HepG2 (cell line): ENCODE measurements at regions not wholly inside any gene's neighbourhood (a gene's known extent, or its start where the extent isn't known, plus 50 kb on each side); places are given as distances from the start of the nearest gene placed in this dataset.

ENCODE experiments used
- ATAC-seq: fragments of 200-7000 bp; cut with Tn5 transposase; 3 replicates; pipeline ENCODE4 v1.9.1; 2020; ENCODE audit warnings: mild to moderate bottlenecking, moderate library complexity
- BruUV-seq: library from RNA; stranded (reverse); fragments of 400-500 nt; replicated peaks from 2 replicates; lab custom pipeline; 2021; lab: Mats Ljungman, UMichigan
- CTCF ChIA-PET: fragments of 300-600 bp; formaldehyde crosslinking; extraction: SDS; loops from one replicate; lab custom pipeline; 2021; ENCODE audit warnings: low total read pairs, inconsistent platforms, low intra/inter-chr PET ratio; lab: Yijun Ruan, JAX
- POLR2A ChIA-PET: fragments of 350-600 bp; sonication (Branson Sonifier 250); formaldehyde crosslinking; loops from one replicate; lab custom pipeline; 2020; ENCODE audit warnings: antibody characterized with exemption, inconsistent platforms; lab: Yijun Ruan, JAX
- DNase-seq: peaks from one replicate; pipeline ENCODE4 v3.0.0-alpha.2; 2015; ENCODE audit warnings: low spot score
- FAIRE-seq: peaks from 3 replicates; lab custom pipeline; 2011; peaks lifted over from hg19 to GRCh38; lab: Jason Lieb, UNC
- H2AFZ ChIP-seq: one replicate; pipeline ENCODE4 v1.6.1; 2011; ENCODE audit warnings: low read length, inconsistent platforms
- H3K27ac ChIP-seq: fragments of 300-600 bp; 3 replicates; pipeline ENCODE4 v1.8.0; 2011; ENCODE audit warnings: mixed run types, mild to moderate bottlenecking, mixed read lengths, low read length, inconsistent platforms; ENCODE audit not compliant: insufficient read depth; ENCODE audit errors: extremely low read length
- H3K27me3 ChIP-seq, 2 experiments: fragments of 200-600 bp in 1 of 2; 2 replicates in 1 of 2; 3 replicates in 1 of 2; pipeline versions ENCODE4 v1.6.0 to v1.8.0; 2011; ENCODE audit warnings: low read length in 2 of 2, mild to moderate bottlenecking in 2 of 2, moderate library complexity in 2 of 2, inconsistent platforms in 1 of 2; ENCODE audit not compliant: insufficient read depth in 2 of 2, control insufficient read depth in 1 of 2
- H3K36me3 ChIP-seq, 2 experiments: fragments of 200-600 bp in 1 of 2; replicated peaks in 1 of 2; 2 replicates in 1 of 2; 3 replicates in 1 of 2; pipeline versions ENCODE4 v1.5.1 to v1.8.0; 2011; ENCODE audit warnings: low read length in 2 of 2, inconsistent platforms in 1 of 2; ENCODE audit not compliant: insufficient read depth in 2 of 2, control insufficient read depth in 1 of 2
- H3K4me1 ChIP-seq: 2 replicates; pipeline ENCODE4 v1.5.1; 2012; ENCODE audit warnings: low read length, inconsistent platforms; ENCODE audit not compliant: insufficient read depth
- H3K4me2 ChIP-seq: 2 replicates; pipeline ENCODE4 v1.6.0; 2011; ENCODE audit warnings: low read depth, low read length, inconsistent platforms
- H3K4me3 ChIP-seq, 3 experiments: fragments of 200-600 bp in 1 of 3; sonication (generic), shearing (Covaris generic) in 1 of 3; replicated peaks in 1 of 3; 2 replicates each; pipeline ENCODE4 v1.5.1; 2011 to 2016; ENCODE audit warnings: low read length in 3 of 3, inconsistent platforms in 2 of 3, low read depth in 2 of 3, mild to moderate bottlenecking in 2 of 3, control low read depth in 1 of 3, mixed read lengths in 1 of 3; ENCODE audit not compliant: insufficient read depth in 1 of 3
- H3K79me2 ChIP-seq: one replicate; pipeline ENCODE4 v1.6.1; 2011; ENCODE audit warnings: low read length, inconsistent platforms; ENCODE audit not compliant: insufficient read depth
- H3K9ac ChIP-seq: 2 replicates; pipeline ENCODE4 v1.6.0; 2011; ENCODE audit warnings: mild to moderate bottlenecking, low read depth, low read length, inconsistent platforms; ENCODE audit not compliant: insufficient read depth
- H3K9me3 ChIP-seq: 2 replicates; pipeline ENCODE4 v1.5.1; 2012; ENCODE audit warnings: mild to moderate bottlenecking, low read length
- H4K20me1 ChIP-seq: 2 replicates; pipeline ENCODE4 v1.6.0; 2011; ENCODE audit warnings: inconsistent platforms, mild to moderate bottlenecking, low read length, moderate library complexity; ENCODE audit not compliant: insufficient read depth
- CENPBD1 ChIP-seq: sonication (generic); formaldehyde crosslinking; IDR thresholded peaks from 2 replicates; pipeline ENCODE4 v1.8.0; 2022; ENCODE audit warnings: missing genetic modification reagents, low read depth, mild to moderate bottlenecking, borderline replicate concordance
- DPF2 ChIP-seq: sonication (generic); formaldehyde crosslinking; IDR thresholded peaks from 2 replicates; pipeline ENCODE4 v1.4.0; 2020; ENCODE audit warnings: mild to moderate bottlenecking, low read depth, missing genetic modification reagents, borderline replicate concordance
- ERF ChIP-seq: IDR thresholded peaks from 2 replicates; pipeline ENCODE4 v1.6.1; 2018; ENCODE audit warnings: missing biosample characterization, missing genetic modification reagents
- HOXA3 ChIP-seq: sonication (generic); formaldehyde crosslinking; IDR thresholded peaks from 2 replicates; pipeline ENCODE4 v1.5.0; 2020; ENCODE audit warnings: missing genetic modification reagents
- KLF12 ChIP-seq: sonication (generic); formaldehyde crosslinking; IDR thresholded peaks from 2 replicates; pipeline ENCODE4 v1.4.0; 2020; ENCODE audit warnings: missing genetic modification reagents, borderline replicate concordance
- MBD4 ChIP-seq: IDR thresholded peaks from 2 replicates; pipeline ENCODE4 v1.6.1; 2012; ENCODE audit warnings: low read length, inconsistent platforms, borderline replicate concordance
- MED8 ChIP-seq: sonication (generic); formaldehyde crosslinking; IDR thresholded peaks from 2 replicates; pipeline ENCODE4 v1.8.1; 2023; ENCODE audit warnings: mild to moderate bottlenecking, missing genetic modification reagents; ENCODE audit not compliant: insufficient replicate concordance
- PCBP1 ChIP-seq: fragments of 200-400 bp; formaldehyde crosslinking; IDR thresholded peaks from 2 replicates; pipeline ENCODE4 v1.6.1; 2017; ENCODE audit warnings: mild to moderate bottlenecking, low read depth, low read length, borderline replicate concordance
- RFX3 ChIP-seq: IDR thresholded peaks from 2 replicates; pipeline ENCODE4 v1.6.1; 2016; ENCODE audit warnings: missing biosample characterization, missing genetic modification reagents
- SIX4 ChIP-seq: sonication (generic); formaldehyde crosslinking; IDR thresholded peaks from 2 replicates; pipeline ENCODE4 v1.4.0; 2020; ENCODE audit warnings: missing genetic modification reagents
- SP2 ChIP-seq: sonication (generic); formaldehyde crosslinking; IDR thresholded peaks from 2 replicates; pipeline ENCODE4 v1.5.1; 2020; ENCODE audit warnings: mild to moderate bottlenecking, missing genetic modification reagents
- STAG1 ChIP-seq: sonication (generic); formaldehyde crosslinking; IDR thresholded peaks from 2 replicates; pipeline ENCODE4 v1.4.0; 2020; ENCODE audit warnings: missing genetic modification reagents
- ZNF276 ChIP-seq: sonication (generic); formaldehyde crosslinking; IDR thresholded peaks from 2 replicates; pipeline ENCODE4 v1.4.0; 2020; ENCODE audit warnings: mild to moderate bottlenecking, low read depth, missing genetic modification reagents
- ZNF629 ChIP-seq: sonication (generic); formaldehyde crosslinking; conservative IDR thresholded peaks from 2 replicates; pipeline ENCODE4 v1.5.0; 2020; ENCODE audit warnings: missing genetic modification reagents
- ZNF652 ChIP-seq: IDR thresholded peaks from 2 replicates; pipeline ENCODE4 v1.6.1; 2016; ENCODE audit warnings: low read depth, borderline replicate concordance
- ZNF883 ChIP-seq: sonication (generic); formaldehyde crosslinking; IDR thresholded peaks from 2 replicates; pipeline ENCODE4 v1.5.1; 2020; ENCODE audit warnings: mild to moderate bottlenecking, missing genetic modification reagents; ENCODE audit errors: not compliant biosample characterization
- WGBS: methylation state at CpG from one replicate; pipeline ENCODE4 v1.1.6; 2017; ENCODE audit warnings: low lambda C conversion rate; 5-methylcytosine and 5-hydroxymethylcytosine counted together
- in situ Hi-C: cut with HindIII; loops from 2 replicates; pipeline ENCODE4 v1.10.0; 2017; ENCODE audit warnings: low pct_unique_long_range_greater_than_20kb; ENCODE audit not compliant: extremely low pct_ligation_motif_present
- intact Hi-C: fragments of 100-400 bp; cut with micrococcal nuclease; formaldehyde crosslinking; loops from one replicate; pipeline ENCODE4 v1.10.0; 2022; ENCODE audit not compliant: unreplicated experiment
- TF ChIP-seq, protein P1 (sequence below): sonication (generic); formaldehyde crosslinking; IDR thresholded peaks from 2 replicates; pipeline ENCODE4 v1.9.0; 2021; ENCODE audit warnings: missing genetic modification reagents, borderline replicate concordance

DNA sequence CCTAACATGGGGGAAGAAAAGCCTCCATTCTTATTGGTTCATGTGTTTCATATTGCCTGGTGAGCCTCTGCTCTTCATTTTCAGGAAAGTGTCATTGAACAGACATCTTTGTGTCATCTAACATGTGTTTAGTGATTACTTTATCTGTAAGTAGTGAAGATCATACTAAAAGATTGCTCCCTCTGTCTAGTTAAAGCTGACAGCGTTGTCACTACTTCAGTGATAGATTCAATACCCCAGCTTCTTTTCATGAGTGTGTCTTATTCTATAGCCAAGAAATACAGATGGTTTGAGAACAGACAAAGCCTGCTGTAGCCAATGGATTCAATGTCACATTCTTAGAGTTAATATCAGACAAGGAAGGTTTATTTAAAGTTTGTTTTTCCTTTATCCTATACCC is 85.1 kb downstream of the NKX6-1 start:
- no peaks in the 10 kb centered on the region for H4K20me1 ChIP-seq
- CTCF ChIA-PET = no interaction called here
- no peak overlapping the region for H3K4me3 ChIP-seq
- BruUV-seq = no TSS peak
- H3K9me3 ChIP-seq = no peaks in the 10 kb centered on the region
- in situ Hi-C loops = no loop called here
- H3K27ac ChIP-seq = no peak overlapping the region
- ATAC-seq = no peak
- H3K4me2 ChIP-seq = no peak overlapping the region
- no peak overlapping the region for H2AFZ ChIP-seq
- H3K79me2 ChIP-seq = no peaks in the 10 kb centered on the region
- H3K9ac ChIP-seq = no peak overlapping the region
- no peaks in the 10 kb centered on the region for H3K4me1 ChIP-seq
- no peak for DNase-seq
- no peaks in the 10 kb centered on the region for H3K36me3 ChIP-seq
- no peak for FAIRE-seq
- 0% methylated on average over 1 of the region's 1 CpG for WGBS
- TF ChIP-seq STAG1 (CRISPR knock-in tag) (no peak), RFX3 (CRISPR knock-in tag) (no peak), ZNF652 (CRISPR knock-in tag) (no peak), DPF2 (CRISPR knock-in tag) (no peak)
- intact Hi-C loops = no loop called here
- POLR2A ChIA-PET = no interaction called here
- H3K27me3 ChIP-seq = no peaks in the 10 kb centered on the region

- Histone ChIP-seq H3K9ac (no peak overlapping the region), H3K4me3 (no peak overlapping the region), H3K27ac (no peak overlapping the region), H3K4me2 (no peak overlapping the region), H3K36me3 (no peaks in the 10 kb centered on the region), H3K4me1 (no peaks in the 10 kb centered on the region), H4K20me1 (no peaks in the 10 kb centered on the region), H3K9me3 (no peaks in the 10 kb centered on the region), H2AFZ (no peak overlapping the region), H3K27me3 (no peaks in the 10 kb centered on the region), H3K79me2 (no peaks in the 10 kb centered on the region)
- BruUV-seq = no TSS peak
- ATAC-seq = no peak
- intact Hi-C loops (no loop called here), in situ Hi-C loops (no loop called here)
- ChIA-PET POLR2A (no interaction called here), CTCF (no interaction called here)
- no peak for FAIRE-seq
- no peak for DNase-seq
- no peak for TF ChIP-seq ZNF629 (CRISPR knock-in tag)
- TF ChIP-seq MED8 = no peak
- no peak for TF ChIP-seq KLF12 (CRISPR knock-in tag)
- no peak for TF ChIP-seq PCBP1
- no peak for TF ChIP-seq SP2 (CRISPR knock-in tag)
- no peak for TF ChIP-seq HOXA3 (CRISPR knock-in tag)
- no peak for TF ChIP-seq ZNF276 (CRISPR knock-in tag)
- TF ChIP-seq CENPBD1 (CRISPR knock-in tag) = no peak
- TF ChIP-seq ERF (CRISPR knock-in tag) = no peak
- TF ChIP-seq SIX4 (CRISPR knock-in tag) = no peak
- no peak for TF ChIP-seq MBD4
- TF ChIP-seq ZNF883 (CRISPR knock-in tag) = no peak
- TF ChIP-seq, protein P1, sequence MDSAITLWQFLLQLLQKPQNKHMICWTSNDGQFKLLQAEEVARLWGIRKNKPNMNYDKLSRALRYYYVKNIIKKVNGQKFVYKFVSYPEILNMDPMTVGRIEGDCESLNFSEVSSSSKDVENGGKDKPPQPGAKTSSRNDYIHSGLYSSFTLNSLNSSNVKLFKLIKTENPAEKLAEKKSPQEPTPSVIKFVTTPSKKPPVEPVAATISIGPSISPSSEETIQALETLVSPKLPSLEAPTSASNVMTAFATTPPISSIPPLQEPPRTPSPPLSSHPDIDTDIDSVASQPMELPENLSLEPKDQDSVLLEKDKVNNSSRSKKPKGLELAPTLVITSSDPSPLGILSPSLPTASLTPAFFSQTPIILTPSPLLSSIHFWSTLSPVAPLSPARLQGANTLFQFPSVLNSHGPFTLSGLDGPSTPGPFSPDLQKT (CRISPR knock-in tag) = no peak
These were observed 85.6 kb downstream of the NKX6-1 start for GRCh38 chr4:84413480-84413879.
